SK-N-SH (cell line): ENCODE measurements at regions not wholly inside any gene's neighbourhood (a gene's known extent, or its start where the extent isn't known, plus 50 kb on each side); places are given as distances from the start of the nearest gene placed in this dataset.

ENCODE experiments used
- CHD2 ChIP-seq: fragments of 150-350 bp; IDR thresholded peaks from 2 replicates; pipeline ENCODE4 v1.6.1; 2018; ENCODE audit warnings: low read length; ENCODE audit not compliant: partially characterized antibody
- CTCF ChIP-seq: fragments of 200-600 bp; sonication (generic); IDR thresholded peaks from 2 replicates; pipeline ENCODE4 v1.6.1; 2017; ENCODE audit warnings: antibody characterized with exemption, mild to moderate bottlenecking, moderate library complexity
- GABPA ChIP-seq: IDR thresholded peaks from 2 replicates; pipeline ENCODE4 v1.4.0; 2012; ENCODE audit warnings: low read depth, mild to moderate bottlenecking
- RCOR1 ChIP-seq: fragments of 150-350 bp; IDR thresholded peaks from 2 replicates; pipeline ENCODE4 v1.6.1; 2017; ENCODE audit warnings: antibody characterized with exemption, low read length
- REST ChIP-seq: IDR thresholded peaks from 2 replicates; pipeline ENCODE4 v1.6.1; 2012; ENCODE audit warnings: mild to moderate bottlenecking, low read depth, low read length, moderate library complexity
- SIN3A ChIP-seq: IDR thresholded peaks from 2 replicates; pipeline ENCODE4 v1.6.1; 2012; ENCODE audit warnings: low read depth, mild to moderate bottlenecking, low read length, moderate library complexity, borderline replicate concordance
- SMC3 ChIP-seq: IDR thresholded peaks from 2 replicates; pipeline ENCODE4 v1.6.1; 2012; ENCODE audit warnings: low read depth, low read length, improper control_type of control experiment
- TEAD4 ChIP-seq: IDR thresholded peaks from 2 replicates; pipeline ENCODE4 v1.4.0; 2012; ENCODE audit warnings: mild to moderate bottlenecking, borderline replicate concordance; ENCODE audit not compliant: insufficient read depth

GRCh38 chr2:204078003-204078698 is 141.6 kb downstream of the ICOS start:
- no peak for TF ChIP-seq SMC3
- no peak for TF ChIP-seq TEAD4
- no peak for TF ChIP-seq CTCF
- TF ChIP-seq REST, result no peak
- TF ChIP-seq GABPA, result no peak
- TF ChIP-seq RCOR1, result no peak
- TF ChIP-seq SIN3A, result no peak
- no peak for TF ChIP-seq CHD2
